ENCODE measurements at regions not wholly inside any gene's neighbourhood (a gene's known extent, or its start where the extent isn't known, plus 50 kb on each side); places are given as distances from the start of the nearest gene placed in this dataset.
"Not testable (repeated sequence)": the region's sequence is repeated elsewhere in the genome, so short reads cannot be mapped to it uniquely, and the experiment has no call there.

DNA sequence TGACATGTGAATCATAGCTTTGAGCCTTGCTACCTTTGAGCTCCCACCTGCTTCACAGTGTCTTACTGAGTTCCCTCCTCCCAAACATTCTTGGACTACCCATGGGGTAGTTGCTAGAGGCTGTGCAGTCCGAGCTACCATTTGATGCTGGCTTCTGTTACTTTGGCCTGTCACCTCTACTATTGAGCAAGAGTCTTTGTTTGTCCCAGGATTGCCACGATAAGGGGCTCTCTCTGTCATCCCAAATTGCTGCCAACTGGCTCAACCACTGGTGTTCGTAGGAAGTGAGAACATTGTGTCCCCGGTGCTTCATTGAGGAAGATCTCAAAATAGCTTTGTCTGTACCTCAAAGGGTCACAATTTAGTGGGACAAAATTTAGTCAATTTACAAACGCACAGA is 59.1 kb upstream of the PAX8 start:
- DNase-seq, result no peak

DNA sequence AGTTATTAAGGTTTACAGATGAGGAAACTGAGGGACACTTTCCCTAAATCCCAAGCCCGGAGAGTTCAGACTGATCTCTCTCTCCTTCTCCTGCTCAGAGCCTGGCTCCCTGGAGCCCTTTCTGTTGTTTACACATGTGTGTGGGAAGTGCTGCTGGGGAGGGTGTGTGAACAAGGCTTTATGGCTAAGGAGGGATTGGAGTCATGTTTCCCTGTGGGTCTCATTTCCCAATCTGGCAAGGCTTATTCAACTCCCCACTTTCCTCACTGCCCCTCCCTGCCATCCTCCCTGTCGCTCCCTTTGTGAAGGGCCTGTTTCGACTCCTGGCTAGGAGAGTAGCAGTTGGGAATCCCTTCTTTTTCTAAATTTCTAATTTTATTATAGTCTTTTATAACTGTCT is 57.3 kb upstream of the PAX8 start:
- DNase-seq, result not testable (repeated sequence)

DNA sequence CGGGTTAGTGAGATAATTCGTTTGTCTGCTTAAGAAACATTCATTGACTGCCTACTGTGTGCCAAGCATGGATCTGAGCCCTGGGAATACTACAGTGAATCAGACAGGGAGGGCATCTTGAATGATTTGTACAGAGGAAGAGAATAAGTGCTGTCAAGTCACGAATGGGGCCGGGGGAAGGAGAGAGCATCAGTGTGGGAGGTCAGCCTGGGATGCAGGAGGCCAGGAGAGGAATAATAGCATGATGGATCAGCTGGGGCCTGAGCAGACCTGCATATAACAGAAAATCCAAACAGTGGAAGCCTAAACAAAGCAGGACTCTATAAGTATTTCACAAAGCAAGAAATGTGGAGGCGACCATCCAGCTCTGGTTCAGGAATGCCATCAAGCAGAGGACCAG is 55.4 kb upstream of the PAX8 start:
- no peak for DNase-seq

DNA sequence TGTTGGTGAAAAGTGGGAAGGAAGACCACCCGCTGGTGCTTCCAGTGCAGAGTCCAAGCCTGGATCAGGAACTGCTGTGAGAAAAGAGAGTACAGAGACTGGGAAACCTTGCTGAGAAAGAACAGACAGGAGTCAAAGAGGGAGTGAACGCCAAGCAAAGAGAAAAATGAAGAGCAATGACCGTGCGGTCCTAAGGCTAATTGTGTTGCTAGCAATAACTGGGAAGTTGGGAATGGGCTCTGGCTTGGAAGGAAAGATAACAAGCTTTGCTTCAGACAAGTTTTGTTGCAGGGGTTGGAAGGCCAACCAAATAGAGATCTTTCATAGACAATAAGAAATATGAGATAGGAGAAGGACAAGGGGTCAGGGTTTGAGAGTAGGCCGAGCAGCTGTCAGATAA is 55.0 kb upstream of the PAX8 start:
- DNase-seq, result not testable (repeated sequence)

DNA sequence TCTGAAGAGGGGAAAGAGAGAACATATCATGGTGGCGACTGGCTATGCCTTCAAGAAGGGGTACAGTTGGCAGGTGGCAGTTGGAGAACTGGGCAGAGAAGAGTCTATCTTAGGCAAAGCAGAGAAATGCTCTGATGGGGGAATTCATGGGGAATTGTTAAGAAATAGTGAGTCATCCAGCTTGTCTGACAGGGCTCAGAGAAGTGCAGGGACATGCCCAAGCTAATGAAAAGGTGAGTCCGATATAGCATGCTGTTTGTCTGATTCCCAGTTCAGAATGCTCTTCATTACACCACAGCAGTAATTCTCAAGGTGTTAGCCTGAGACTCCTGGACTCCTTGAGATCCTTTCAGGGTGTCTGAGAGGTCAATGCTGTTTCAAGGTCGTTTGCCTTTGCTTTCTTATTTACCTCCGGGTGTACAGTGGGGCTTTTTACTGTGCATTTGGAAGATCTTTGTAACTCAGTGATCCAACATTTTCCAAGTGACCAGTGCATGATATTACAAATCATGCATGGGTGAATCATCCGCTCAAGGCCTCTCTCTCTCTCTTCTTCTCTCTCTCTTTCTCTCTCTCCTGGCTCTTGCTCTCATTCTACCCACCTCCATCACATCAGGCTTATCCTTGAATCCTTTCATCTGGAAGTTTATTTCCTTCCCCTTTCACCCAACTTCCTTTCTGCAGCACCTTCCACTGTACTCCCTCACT is 51.5 kb upstream of the PAX8 start:
- not testable (repeated sequence) for DNase-seq

DNA sequence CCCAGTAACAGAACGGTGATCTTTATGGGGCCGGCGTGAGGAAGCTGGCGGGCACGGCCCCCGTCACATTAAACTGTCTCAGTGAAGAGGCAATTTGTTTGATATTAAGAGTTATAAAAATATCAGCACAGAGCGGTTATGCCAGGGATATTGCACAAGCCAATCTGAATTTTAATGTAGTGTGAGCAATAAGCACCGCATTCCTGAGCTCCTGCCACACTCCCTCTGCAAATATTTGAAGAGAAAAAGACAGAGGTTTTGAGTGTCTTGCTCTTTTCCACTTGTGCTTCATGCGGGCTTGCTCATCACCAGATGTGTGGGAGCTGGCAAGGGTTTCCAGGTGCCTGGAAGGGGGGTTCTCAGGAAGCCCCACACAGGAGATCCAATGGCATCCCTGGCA is 50.3 kb upstream of the PAX8 start:
- DNase-seq, result not testable (repeated sequence)

DNA sequence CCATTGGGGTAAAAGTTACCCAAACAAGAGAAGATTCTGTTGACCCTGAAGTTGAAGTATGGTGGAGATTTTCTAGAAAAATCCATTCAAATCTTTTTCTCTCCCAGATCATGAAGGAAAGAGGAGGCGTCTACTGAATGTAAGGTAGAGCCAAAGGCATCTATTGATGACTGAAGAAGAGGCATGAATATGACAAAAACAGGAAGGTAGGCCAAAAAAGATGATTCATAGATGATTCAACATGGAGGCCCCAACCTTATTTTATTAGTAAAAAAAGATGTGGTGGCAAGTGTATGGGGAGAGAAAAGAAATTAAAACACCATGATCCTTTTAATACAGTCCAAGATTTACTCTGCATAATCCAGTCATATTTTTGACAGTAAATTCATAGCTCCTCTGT is 49.9 kb upstream of the PAX8 start:
- not testable (repeated sequence) for DNase-seq
